Stimulated activated CD4-positive, alpha-beta T cell treated with anti-CD3 and anti-CD28 coated beads, Interleukin-12 subunit alpha, Interleukin-12 subunit beta, amount 100 ng/mL, for 24 hours (primary cell): ENCODE measurements at regions not wholly inside any gene's neighbourhood (a gene's known extent, or its start where the extent isn't known, plus 50 kb on each side); places are given as distances from the start of the nearest gene placed in this dataset.
"Not testable (repeated sequence)": the region's sequence is repeated elsewhere in the genome, so short reads cannot be mapped to it uniquely, and the experiment has no call there.

Source experiments
- DNase-seq, 2 experiments: peaks; one replicate each; pipeline ENCODE4 v3.0.0-alpha.2; 2020; ENCODE audit warnings: low read depth in 2 of 2

GRCh38 chr7:101679653-101680173 is 50.6 kb upstream of the MYL10 start:
- not testable (repeated sequence) for DNase-seq

GRCh38 chr7:101680406-101681145 is 51.5 kb upstream of the MYL10 start:
- no peak for DNase-seq

DNA sequence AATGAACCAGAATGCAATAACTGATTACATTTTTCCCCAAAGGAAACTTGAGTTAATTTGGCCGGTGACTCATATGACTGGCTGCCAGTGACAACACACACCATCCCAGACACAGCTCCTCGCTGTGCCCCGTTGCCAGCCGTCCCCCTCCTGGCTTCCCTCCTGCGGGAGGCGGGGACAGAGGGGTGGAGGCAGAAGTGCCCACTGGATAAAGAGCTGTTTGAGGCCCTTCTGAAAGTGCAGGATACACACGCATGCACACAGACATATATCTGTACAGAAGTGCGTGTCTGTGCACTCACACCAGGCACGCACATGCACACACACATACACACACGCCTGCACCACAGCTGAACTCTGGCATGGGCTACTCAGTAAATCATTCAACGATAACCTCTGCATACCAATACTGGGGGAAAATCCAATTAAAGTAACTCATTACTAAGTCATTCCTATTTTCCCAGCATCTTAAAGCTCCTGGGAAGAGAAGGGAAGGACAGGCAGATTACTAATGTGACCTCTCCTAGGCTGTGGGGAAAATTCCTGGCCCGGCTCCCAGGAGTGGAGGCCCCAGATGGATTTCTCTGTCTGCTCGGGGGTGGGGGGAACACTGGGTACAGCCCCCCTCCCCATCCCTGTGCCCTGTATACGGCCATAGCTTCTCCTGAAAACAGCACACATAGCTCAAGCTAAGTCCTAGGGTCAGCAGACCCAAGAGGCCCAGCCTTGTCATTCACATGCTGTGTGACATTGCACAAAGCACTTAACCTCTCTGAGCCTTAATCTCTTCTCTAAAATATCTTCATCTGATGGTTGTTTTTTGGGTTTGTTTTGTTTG is 52.3 kb upstream of the MYL10 start:
- DNase-seq, result no peak

GRCh38 chr7:101684983-101685330 is 55.9 kb upstream of the MYL10 start:
- DNase-seq, result no peak

GRCh38 chr7:101686030-101686429 is 56.9 kb upstream of the MYL10 start:
- no peak for DNase-seq

DNA sequence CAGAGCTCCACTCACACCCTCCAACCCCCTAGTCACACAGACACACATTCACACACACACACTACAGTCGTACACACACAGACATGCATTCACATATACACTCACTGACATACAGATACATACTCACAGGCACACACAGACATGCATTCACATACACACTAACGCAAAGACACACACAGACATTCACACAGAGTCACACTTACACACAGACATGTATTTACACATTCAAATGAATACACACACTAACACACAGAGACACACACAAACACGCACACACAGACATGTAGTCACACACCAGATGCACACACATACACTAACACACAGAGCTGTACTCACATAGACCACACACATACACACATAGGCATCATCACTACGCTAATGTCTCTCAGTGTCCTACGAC is 58.0 kb upstream of the MYL10 start:
- DNase-seq, result no peak

DNA sequence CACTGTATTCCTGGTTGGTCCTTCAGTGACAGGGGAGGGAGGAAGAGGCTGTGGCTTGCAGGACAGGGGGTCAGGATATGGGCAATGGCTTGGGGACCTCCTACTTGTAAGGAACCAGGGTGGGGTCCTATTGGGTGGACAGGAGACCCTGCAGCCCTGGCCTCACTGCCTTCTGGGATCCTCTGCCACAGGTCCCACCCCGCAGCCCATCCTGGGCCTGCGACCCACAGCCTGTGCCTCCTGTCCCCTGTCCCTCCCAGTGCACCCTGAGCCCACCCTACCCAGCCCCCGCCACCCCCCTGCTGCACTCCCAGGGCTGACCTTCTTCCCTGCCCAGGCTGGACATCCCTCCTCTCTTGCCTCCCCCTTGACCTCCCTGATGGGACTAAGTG is 58.7 kb upstream of the MYL10 start:
- no peak for DNase-seq

GRCh38 chr7:101688183-101688831 is 59.2 kb upstream of the MYL10 start:
- peak; percentile 65 to 83 for DNase-seq

DNA sequence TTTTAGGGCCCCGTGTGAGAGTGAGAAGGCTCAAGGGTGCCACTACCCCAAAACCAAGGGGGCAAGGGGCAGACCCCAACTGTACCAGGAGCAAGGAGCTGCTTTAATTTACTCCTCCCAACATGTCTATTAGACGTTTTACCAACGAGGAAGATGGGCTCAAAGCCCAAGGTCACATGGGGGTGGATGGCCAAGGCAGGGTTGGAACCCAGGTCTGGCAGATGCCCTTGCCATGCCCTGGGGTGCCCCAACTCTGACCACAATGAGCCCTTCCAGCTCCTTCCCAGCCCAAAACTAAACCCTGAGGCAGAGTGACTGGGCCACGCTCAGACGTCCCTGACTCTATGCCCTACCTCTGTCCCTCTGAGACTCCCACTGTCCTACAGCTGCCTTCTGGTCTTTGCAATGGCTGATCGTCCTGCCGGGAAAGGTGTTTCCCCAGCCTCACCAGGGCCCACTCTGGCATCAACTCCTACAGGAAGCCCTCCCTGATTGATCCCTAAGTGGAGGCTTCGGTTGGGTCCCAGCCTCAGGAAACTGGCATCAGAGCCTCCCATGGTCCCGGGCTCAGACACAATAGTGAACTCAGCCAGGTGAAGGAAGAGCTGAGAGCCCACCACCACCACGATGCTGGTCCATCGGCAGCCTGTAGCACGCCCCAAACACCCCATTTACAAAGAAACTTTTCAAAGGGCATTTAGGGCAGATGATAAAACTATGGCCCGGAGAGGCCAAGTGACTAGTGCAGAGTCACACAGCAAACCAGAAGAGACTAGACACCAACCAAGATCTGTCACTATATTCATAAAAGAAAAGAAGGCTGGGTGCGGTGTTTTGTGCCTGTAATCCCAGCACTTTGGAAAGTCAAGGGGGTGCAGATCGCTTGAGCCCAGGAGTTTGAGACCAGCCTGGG is 60.2 kb upstream of the MYL10 start:
- no peak for DNase-seq

- DNase-seq, result no peak
Observed at GRCh38 chr7:101690061-101690460, 61.0 kb upstream of the MYL10 start.

DNA sequence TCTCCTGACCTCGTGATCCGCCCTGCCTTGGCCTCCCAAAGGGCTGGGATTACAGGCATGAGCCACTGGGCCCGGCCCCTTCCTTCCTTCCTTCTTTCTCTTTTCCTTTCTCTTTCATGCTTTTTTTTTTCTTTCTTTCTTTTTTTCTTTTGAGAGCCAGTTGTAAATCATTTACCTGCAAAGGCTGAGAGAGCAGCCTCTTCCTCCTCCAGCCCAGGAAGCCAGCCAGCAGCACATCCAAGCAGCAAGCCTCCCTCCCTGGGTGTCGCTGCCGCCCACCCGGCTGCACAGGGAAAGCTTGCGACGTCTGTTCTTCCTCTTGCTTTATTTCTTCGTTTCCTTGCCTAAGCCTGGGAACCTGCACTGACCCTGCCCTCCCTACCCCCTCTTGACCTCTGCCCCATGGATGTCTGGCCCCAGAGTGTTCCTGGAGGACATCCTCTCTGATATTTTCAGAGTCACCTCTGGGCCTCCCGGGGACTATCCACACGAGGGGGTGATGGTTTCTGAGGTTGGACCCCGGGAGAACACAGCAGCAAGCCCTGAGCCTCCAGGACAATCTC is 62.8 kb upstream of the MYL10 start:
- no peak for DNase-seq

DNA sequence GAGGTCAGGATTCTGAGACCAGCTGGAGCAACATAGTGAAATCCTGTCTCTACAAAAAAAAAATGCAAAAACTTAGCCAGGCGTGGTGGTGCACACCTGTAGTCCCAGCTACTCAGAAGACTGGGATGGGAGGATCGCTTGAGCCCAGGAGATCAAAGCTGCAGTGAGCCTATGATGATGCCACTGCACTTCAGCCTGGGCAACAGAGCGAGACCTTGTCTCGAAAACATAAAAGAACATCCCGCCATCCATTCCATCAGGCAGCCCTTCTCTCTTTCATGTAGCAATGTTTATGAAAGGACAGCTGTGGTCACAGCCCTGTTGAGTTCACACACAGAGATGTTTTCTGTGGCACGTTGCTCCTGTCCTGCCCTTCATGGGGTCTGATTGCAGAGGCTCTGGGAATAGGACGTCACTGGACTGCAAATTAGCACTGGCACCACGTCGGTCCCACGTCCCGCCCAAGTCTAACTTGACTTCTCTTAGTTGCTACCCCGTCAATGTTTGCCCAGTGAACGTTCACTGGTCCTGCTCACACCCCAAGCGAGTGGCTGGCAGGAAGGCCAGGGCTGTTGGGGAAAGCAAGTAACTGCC is 64.5 kb upstream of the MYL10 start:
- no peak for DNase-seq

DNA sequence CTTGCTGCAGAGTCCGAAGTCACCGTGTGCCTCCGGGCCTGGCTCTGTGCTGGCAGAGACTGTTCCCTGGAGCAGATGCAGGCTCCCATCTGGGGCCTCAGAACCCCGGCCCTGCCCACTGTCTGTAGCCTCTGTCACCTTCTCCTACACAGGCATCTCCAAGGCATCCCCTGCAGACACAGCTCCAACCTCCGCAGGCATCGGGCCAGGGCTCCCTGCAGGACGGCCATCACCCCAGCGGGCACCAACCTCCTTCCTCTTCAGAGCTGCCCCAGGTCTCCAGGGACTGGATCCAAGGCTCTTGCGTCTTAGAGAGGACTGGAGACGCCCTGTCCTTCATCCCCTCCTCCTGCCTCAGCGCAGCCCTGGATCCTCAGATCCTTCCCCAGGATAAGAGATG is 69.9 kb upstream of the MYL10 start:
- no peak for DNase-seq

DNA sequence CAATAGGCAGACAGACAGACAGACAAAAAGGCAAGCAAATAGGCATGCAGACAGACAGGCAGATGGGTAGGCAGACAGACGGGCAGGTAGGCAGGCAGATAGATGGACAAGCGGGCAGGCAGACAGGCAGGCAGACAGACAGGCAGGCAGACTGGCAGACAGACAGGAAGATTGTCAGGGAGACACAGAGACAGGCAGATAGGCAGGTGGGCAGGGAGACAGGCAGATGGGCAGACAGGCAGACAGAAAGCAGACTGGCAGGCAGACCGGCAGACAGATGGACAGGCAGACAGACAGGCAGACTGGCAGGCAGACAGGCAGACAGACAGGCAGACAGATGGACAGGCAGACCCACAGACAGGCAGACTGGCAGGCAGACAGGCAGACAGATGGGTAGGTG is 70.3 kb upstream of the MYL10 start:
- no peak for DNase-seq

GRCh38 chr7:101699881-101700823 is 71.1 kb upstream of the MYL10 start:
- DNase-seq, result no peak

DNA sequence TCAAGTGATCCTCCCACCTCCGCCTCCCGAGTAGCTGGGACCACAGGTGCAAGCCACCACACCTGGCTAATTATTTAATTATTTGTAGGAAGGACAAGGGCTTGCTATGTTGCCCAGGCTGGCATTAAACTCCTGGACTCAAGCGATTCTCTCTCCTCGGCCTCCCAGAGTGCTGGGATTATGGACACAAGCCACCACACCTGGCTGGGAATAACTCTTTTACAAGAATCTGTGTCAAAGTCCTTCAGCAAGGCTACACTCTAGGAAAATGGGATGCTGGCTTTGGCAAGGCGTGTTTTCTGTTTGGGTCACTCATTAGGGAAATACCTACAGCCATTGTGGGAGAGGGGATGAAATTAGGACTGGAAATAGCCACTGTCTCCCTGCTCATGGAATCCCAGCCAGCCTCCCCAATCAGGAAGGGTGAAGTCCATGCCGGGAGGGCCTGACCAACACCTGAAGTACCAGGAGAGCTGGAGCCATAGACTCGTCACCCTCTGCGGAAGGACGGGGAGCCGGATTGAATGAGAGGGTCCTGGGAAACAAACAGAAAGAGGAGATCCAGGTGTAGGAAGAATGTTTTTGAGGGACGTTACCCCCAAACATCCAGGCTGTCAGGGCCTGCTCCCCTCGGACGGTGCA is 72.2 kb upstream of the MYL10 start:
- no peak for DNase-seq

GRCh38 chr7:101702362-101702850 is 73.3 kb upstream of the MYL10 start:
- DNase-seq, result no peak

DNA sequence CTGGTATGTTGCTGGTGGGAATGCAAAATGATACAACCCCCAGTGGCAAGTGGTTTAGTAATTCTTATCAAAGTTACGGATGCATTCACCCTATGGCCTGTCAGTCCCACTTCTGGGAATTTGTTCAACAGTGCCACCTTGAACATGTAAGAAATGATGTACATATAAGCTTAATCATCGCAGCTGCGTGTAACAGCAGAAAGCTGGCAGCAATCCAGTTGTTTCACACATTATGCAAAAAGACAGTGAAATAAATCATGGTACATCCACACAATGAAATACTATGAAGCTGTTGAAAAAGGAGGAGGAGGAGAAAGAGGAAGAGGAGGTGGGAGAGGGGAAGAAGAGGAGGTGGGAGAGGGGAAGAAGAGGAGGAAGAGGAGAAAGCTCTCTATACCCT is 76.2 kb upstream of the MYL10 start:
- DNase-seq, result no peak

DNA sequence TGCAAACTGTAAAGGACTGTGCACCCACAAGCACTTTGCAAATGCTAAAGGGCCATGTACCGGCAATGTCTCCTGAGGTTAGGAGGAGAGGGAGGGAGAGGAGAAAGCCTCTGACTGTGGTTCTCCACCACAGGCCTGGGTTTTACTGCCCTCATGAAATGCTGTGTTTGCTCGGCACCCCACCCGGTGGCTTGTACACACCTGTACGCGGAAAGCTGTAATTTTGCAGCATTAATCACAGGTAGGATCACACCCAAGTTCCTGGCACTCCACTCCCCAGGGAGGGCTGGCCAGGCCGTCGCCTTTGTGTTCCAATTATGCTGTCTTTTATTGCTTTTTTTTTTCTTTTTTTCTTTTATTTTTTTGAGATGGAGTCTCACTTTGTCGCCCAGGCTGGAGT is 78.5 kb upstream of the MYL10 start:
- no peak for DNase-seq
